ENCODE measurements at regions not wholly inside any gene's neighbourhood (a gene's known extent, or its start where the extent isn't known, plus 50 kb on each side); places are given as distances from the start of the nearest gene placed in this dataset.
A peak's percentile ranks its signal among the peaks of the same experiment; 100 is the strongest.

DNA sequence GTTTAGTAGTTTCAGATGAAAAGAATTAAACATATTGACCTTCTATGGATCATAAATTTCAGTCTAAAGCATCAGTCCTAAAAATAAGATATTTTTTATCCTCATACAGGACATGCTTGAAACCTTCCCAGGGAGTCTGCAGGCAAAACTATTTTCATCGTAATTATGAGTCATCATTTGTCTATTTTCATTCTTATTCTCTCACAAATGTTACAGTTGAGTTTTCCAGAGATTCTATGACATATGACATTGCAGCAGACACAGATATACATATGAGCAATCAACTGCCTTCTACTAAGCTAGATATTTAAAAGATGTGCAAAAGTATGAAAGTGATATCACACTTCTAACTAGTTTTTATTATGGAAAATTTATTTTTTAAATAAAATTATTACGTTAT, 398.0 kb downstream of the MAGEB5 start:
- Histone ChIP-seq H3K27ac (no peak overlapping the region), H3K4me3 (no peak overlapping the region), H2AFZ (no peak overlapping the region), H4K20me1 (ENCODE audit: insufficient read depth) (no peaks in the 10 kb centered on the region), H3K9me3 (ENCODE audit: low read depth) (no peaks in the 10 kb centered on the region), H3K4me2 (ENCODE audit: unreplicated experiment) (no peak overlapping the region), H3K9ac (no peak overlapping the region), H3K9me2 (ENCODE audit: insufficient read depth) (no peaks in the 10 kb centered on the region), H3K4me1 (ENCODE audit: insufficient read depth) (no peaks in the 10 kb centered on the region), H3K27me3 (replicated peaks; ENCODE audit: insufficient read depth) (no peaks in the 10 kb centered on the region), H3F3A (ENCODE audit: insufficient read depth) (no peaks in the 10 kb centered on the region), H3K36me3 (ENCODE audit: low read depth) (no peaks in the 10 kb centered on the region), H3K79me2 (ENCODE audit: insufficient read depth) (no peaks in the 10 kb centered on the region)
- in situ Hi-C loops (cut with MboI): no loop called here
- peak; percentile 33 for DNase-seq
- WGBS, 2 experiments (ENCODE audit: low coverage in 1 of 2, low lambda C conversion rate in 2 of 2, missing lambda C conversion rate in 2 of 2): 2 to 8% methylated on average over 2 of the region's 2 CpGs
- TF ChIP-seq EZH2 (IDR thresholded peaks at IDR 0.05; ENCODE audit: insufficient read depth, poor library complexity, severe bottlenecking) (no peak), EZH2phosphoT487 (IDR thresholded peaks at IDR 0.05; ENCODE audit: insufficient read depth, low read depth) (no peak)

- no peak for DNase-seq
- Histone ChIP-seq H4K20me1 (ENCODE audit: insufficient read depth) (no peaks in the 10 kb centered on the region), H3K27me3 (replicated peaks; ENCODE audit: insufficient read depth) (no peaks in the 10 kb centered on the region), H3K9me2 (ENCODE audit: insufficient read depth) (no peaks in the 10 kb centered on the region), H3K9me3 (ENCODE audit: low read depth) (no peaks in the 10 kb centered on the region), H3K27ac (no peak overlapping the region), H3K4me3 (no peak overlapping the region), H3K4me2 (ENCODE audit: unreplicated experiment) (no peak overlapping the region), H2AFZ (no peak overlapping the region), H3K9ac (no peak overlapping the region), H3F3A (ENCODE audit: insufficient read depth) (no peaks in the 10 kb centered on the region), H3K79me2 (ENCODE audit: insufficient read depth) (no peaks in the 10 kb centered on the region), H3K36me3 (ENCODE audit: low read depth) (no peaks in the 10 kb centered on the region), H3K4me1 (ENCODE audit: insufficient read depth) (no peaks in the 10 kb centered on the region)
- in situ Hi-C loops (cut with MboI): no loop called here
- TF ChIP-seq EZH2phosphoT487 (IDR thresholded peaks at IDR 0.05; ENCODE audit: insufficient read depth, low read depth) (no peak), EZH2 (IDR thresholded peaks at IDR 0.05; ENCODE audit: insufficient read depth, poor library complexity, severe bottlenecking) (no peak)
- WGBS, 2 experiments (ENCODE audit: low coverage in 1 of 2, low lambda C conversion rate in 2 of 2, missing lambda C conversion rate in 2 of 2): 4 to 30% methylated on average over 1 of the region's 1 CpG
Observed at GRCh38 chrX:26606971-26607370, 391.0 kb downstream of the MAGEB5 start.

GRCh38 chrX:26597981-26598380, 382.0 kb downstream of the MAGEB5 start:
- Histone ChIP-seq H3K36me3 (ENCODE audit: low read depth) (no peaks in the 10 kb centered on the region), H3K9ac (no peak overlapping the region), H3K79me2 (ENCODE audit: insufficient read depth) (no peaks in the 10 kb centered on the region), H2AFZ (no peak overlapping the region), H3F3A (ENCODE audit: insufficient read depth) (no peaks in the 10 kb centered on the region), H3K27ac (no peak overlapping the region), H3K9me3 (ENCODE audit: low read depth) (no peaks in the 10 kb centered on the region), H3K4me3 (no peak overlapping the region), H3K9me2 (ENCODE audit: insufficient read depth) (no peaks in the 10 kb centered on the region), H3K4me2 (ENCODE audit: unreplicated experiment) (no peak overlapping the region), H4K20me1 (ENCODE audit: insufficient read depth) (no peaks in the 10 kb centered on the region), H3K4me1 (ENCODE audit: insufficient read depth) (no peaks in the 10 kb centered on the region), H3K27me3 (replicated peaks; ENCODE audit: insufficient read depth) (no peaks in the 10 kb centered on the region)
- 8 to 10% methylated on average over 2 of the region's 2 CpGs for WGBS, 2 experiments (ENCODE audit: low coverage in 1 of 2, low lambda C conversion rate in 2 of 2, missing lambda C conversion rate in 2 of 2)
- in situ Hi-C loops (cut with MboI): no loop called here
- DNase-seq: peak; percentile 17
- TF ChIP-seq EZH2phosphoT487 (IDR thresholded peaks at IDR 0.05; ENCODE audit: insufficient read depth, low read depth) (no peak), EZH2 (IDR thresholded peaks at IDR 0.05; ENCODE audit: insufficient read depth, poor library complexity, severe bottlenecking) (no peak)

DNA sequence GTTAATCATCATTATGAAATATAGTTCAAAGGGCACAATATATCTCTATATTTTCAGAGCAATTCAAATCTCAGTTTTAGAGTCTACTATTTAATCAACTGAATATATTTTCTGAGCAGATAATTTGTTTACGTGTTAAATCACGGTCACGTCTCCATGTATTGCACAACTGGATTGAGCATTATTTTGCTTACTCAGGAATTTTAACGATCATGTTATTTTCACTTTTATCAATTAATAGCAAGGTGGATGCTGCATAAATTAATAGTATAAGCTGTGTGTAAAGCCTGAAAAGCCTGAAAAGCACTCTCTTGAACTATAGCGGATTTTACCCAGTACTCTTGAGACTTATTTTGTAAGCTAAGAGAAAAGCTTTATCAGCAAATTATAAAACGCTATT, 374.9 kb downstream of the MAGEB5 start:
- in situ Hi-C loops (cut with MboI): no loop called here
- Histone ChIP-seq H3K79me2 (ENCODE audit: insufficient read depth) (no peaks in the 10 kb centered on the region), H3K27ac (no peak overlapping the region), H3K4me3 (no peak overlapping the region), H4K20me1 (ENCODE audit: insufficient read depth) (no peaks in the 10 kb centered on the region), H3K9me2 (ENCODE audit: insufficient read depth) (no peaks in the 10 kb centered on the region), H2AFZ (no peak overlapping the region), H3K9me3 (ENCODE audit: low read depth) (no peaks in the 10 kb centered on the region), H3K4me2 (ENCODE audit: unreplicated experiment) (no peak overlapping the region), H3K9ac (no peak overlapping the region), H3F3A (ENCODE audit: insufficient read depth) (no peaks in the 10 kb centered on the region), H3K27me3 (replicated peaks; ENCODE audit: insufficient read depth) (no peaks in the 10 kb centered on the region), H3K36me3 (ENCODE audit: low read depth) (no peaks in the 10 kb centered on the region), H3K4me1 (ENCODE audit: insufficient read depth) (no peaks in the 10 kb centered on the region)
- TF ChIP-seq EZH2phosphoT487 (IDR thresholded peaks at IDR 0.05; ENCODE audit: insufficient read depth, low read depth): no peak
- no peak for TF ChIP-seq EZH2 (IDR thresholded peaks at IDR 0.05; ENCODE audit: insufficient read depth, poor library complexity, severe bottlenecking)
- DNase-seq: no peak
- WGBS, 2 experiments (ENCODE audit: low coverage in 1 of 2, low lambda C conversion rate in 2 of 2, missing lambda C conversion rate in 2 of 2): 64 to 70% methylated on average over 6 of the region's 6 CpGs

DNA sequence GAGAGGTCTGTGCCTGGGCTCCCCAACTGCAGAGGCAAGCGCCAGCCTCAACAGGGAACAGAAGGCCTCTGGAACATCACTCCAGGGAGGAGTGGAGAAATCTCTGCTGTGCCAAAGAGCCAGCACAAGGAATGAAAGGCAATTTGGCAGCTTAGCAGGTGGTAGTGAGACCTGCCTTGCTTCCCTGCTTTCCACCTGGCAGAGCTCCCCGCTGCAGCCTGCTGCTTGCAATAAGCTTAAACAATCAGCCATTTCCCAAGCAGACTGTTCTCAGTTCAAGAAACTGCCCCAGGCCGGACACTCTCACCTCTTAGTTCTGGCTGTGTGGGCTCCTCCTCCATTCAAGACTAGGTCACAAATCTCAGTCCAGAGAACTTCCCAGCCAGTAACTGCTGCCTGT, 370.6 kb downstream of the MAGEB5 start:
- no peaks in the 10 kb centered on the region for H3K27me3 ChIP-seq (replicated peaks; ENCODE audit: insufficient read depth)
- H3K9me2 ChIP-seq (ENCODE audit: insufficient read depth): no peaks in the 10 kb centered on the region
- no peak overlapping the region for H3K4me3 ChIP-seq
- DNase-seq: no peak
- no peak overlapping the region for H3K27ac ChIP-seq
- in situ Hi-C loops (cut with MboI): no loop called here
- no peaks in the 10 kb centered on the region; the same call in 1 of the 2 replicates for H3K4me1 ChIP-seq (ENCODE audit: insufficient read depth)
- H3K4me2 ChIP-seq (ENCODE audit: unreplicated experiment): no peak overlapping the region
- no peaks in the 10 kb centered on the region for H3K9me3 ChIP-seq (ENCODE audit: low read depth)
- H3F3A ChIP-seq (ENCODE audit: insufficient read depth): no peaks in the 10 kb centered on the region
- 38 to 82% methylated on average over 3 of the region's 3 CpGs for WGBS, 2 experiments (ENCODE audit: low coverage in 1 of 2, low lambda C conversion rate in 2 of 2, missing lambda C conversion rate in 2 of 2)
- no peaks in the 10 kb centered on the region for H4K20me1 ChIP-seq (ENCODE audit: insufficient read depth)
- no peak overlapping the region for H2AFZ ChIP-seq
- no peak overlapping the region for H3K9ac ChIP-seq
- H3K36me3 ChIP-seq (ENCODE audit: low read depth): no peaks in the 10 kb centered on the region
- TF ChIP-seq EZH2 (IDR thresholded peaks at IDR 0.05; ENCODE audit: insufficient read depth, poor library complexity, severe bottlenecking) (no peak), EZH2phosphoT487 (IDR thresholded peaks at IDR 0.05; ENCODE audit: insufficient read depth, low read depth) (no peak)
- H3K79me2 ChIP-seq (ENCODE audit: insufficient read depth): no peaks in the 10 kb centered on the region

Data from GM23248 (cell line).